WTC11 (cell line): ENCODE measurements at regions not wholly inside any gene's neighbourhood (a gene's known extent, or its start where the extent isn't known, plus 50 kb on each side); places are given as distances from the start of the nearest gene placed in this dataset.

Source experiments
- ELF4 ChIP-seq: sonication (generic); formaldehyde crosslinking; IDR thresholded peaks from 2 replicates; pipeline ENCODE4 v1.8.1; 2022; ENCODE audit warnings: low read depth, mild to moderate bottlenecking, moderate library complexity, missing genetic modification reagents
- TF ChIP-seq, protein P1 (sequence below): sonication (generic); formaldehyde crosslinking; IDR thresholded peaks from 2 replicates; pipeline ENCODE4 v1.8.0; 2022; ENCODE audit warnings: mild to moderate bottlenecking, missing genetic modification reagents

DNA sequence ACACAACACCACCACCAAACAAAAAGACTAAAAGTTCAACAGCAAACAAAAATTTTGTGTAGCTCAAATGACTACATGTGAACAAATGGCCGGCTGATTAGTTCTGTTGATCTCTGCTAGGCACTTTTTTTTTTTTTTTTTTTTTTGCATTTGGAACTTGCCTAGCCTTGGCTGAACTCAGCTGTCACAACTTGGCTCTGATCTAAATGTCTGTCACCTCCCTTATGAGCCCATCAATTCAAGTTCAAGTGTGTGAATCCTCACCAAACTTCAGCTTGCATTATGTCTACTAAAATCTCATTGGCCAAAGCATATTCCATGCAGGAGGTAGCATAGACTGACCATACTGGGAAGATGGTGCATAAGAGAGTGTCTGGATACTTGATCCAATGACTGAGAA, 606.5 kb upstream of the ADGRL4 start:
- TF ChIP-seq ELF4: no peak
- TF ChIP-seq, protein P1, sequence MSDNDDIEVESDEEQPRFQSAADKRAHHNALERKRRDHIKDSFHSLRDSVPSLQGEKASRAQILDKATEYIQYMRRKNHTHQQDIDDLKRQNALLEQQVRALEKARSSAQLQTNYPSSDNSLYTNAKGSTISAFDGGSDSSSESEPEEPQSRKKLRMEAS (CRISPR knock-in tag): no peak
